AG04449 (cell line): ENCODE measurements at regions not wholly inside any gene's neighbourhood (a gene's known extent, or its start where the extent isn't known, plus 50 kb on each side); places are given as distances from the start of the nearest gene placed in this dataset.

Experiments used
- CTCF ChIA-PET: fragments of 350-600 bp; formaldehyde crosslinking; extraction: SDS; loops from one replicate; lab custom pipeline; 2021; ENCODE audit warnings: antibody characterized with exemption; lab: Yijun Ruan, JAX
- POLR2A ChIA-PET: fragments of 400-600, 350-600 bp; formaldehyde crosslinking; extraction: SDS; loops from one replicate; lab custom pipeline; 2020; ENCODE audit warnings: antibody characterized with exemption, inconsistent platforms; lab: Yijun Ruan, JAX
- DNase-seq: peaks from one replicate; pipeline ENCODE4 v3.0.0-alpha.2; 2010; ENCODE audit warnings: low read depth, low spot score
- H3K4me3 ChIP-seq: 2 replicates; pipeline ENCODE4 v1.5.1; 2011; ENCODE audit warnings: low read depth, mild to moderate bottlenecking, control low read depth, low read length
- TF ChIP-seq, protein P1 (sequence below): IDR thresholded peaks from one replicate; pipeline ENCODE4 v1.5.1; 2011; ENCODE audit warnings: mild to moderate bottlenecking, moderate library complexity, low read length, control low read depth, inconsistent platforms; ENCODE audit not compliant: insufficient read depth; ENCODE audit errors: missing control alignments

DNA sequence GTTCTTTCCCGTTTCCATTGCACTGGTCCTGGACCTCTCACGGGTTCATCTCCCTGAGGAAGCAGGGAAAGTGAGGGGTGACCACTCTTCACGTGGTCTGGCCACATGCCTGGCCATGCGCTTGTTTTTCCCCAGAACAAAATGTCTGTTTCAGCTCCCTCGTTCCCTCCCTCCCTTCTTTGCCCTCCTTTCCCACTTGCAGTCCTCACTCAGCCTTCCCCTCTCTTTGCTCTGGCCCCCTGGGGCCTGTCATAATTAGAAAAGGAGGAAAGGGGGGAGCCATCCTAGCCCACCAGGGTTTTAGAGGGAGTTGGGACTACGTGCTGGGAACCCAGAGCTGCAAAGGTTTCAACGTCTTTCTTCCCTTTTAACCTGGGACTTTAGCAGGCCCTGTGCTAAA is 52.8 kb upstream of the CADM1 start:
- no peak for DNase-seq
- TF ChIP-seq, protein P1, sequence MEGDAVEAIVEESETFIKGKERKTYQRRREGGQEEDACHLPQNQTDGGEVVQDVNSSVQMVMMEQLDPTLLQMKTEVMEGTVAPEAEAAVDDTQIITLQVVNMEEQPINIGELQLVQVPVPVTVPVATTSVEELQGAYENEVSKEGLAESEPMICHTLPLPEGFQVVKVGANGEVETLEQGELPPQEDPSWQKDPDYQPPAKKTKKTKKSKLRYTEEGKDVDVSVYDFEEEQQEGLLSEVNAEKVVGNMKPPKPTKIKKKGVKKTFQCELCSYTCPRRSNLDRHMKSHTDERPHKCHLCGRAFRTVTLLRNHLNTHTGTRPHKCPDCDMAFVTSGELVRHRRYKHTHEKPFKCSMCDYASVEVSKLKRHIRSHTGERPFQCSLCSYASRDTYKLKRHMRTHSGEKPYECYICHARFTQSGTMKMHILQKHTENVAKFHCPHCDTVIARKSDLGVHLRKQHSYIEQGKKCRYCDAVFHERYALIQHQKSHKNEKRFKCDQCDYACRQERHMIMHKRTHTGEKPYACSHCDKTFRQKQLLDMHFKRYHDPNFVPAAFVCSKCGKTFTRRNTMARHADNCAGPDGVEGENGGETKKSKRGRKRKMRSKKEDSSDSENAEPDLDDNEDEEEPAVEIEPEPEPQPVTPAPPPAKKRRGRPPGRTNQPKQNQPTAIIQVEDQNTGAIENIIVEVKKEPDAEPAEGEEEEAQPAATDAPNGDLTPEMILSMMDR = no peak
- H3K4me3 ChIP-seq = no peak overlapping the region
- ChIA-PET POLR2A (no interaction called here), CTCF (no interaction called here)

DNA sequence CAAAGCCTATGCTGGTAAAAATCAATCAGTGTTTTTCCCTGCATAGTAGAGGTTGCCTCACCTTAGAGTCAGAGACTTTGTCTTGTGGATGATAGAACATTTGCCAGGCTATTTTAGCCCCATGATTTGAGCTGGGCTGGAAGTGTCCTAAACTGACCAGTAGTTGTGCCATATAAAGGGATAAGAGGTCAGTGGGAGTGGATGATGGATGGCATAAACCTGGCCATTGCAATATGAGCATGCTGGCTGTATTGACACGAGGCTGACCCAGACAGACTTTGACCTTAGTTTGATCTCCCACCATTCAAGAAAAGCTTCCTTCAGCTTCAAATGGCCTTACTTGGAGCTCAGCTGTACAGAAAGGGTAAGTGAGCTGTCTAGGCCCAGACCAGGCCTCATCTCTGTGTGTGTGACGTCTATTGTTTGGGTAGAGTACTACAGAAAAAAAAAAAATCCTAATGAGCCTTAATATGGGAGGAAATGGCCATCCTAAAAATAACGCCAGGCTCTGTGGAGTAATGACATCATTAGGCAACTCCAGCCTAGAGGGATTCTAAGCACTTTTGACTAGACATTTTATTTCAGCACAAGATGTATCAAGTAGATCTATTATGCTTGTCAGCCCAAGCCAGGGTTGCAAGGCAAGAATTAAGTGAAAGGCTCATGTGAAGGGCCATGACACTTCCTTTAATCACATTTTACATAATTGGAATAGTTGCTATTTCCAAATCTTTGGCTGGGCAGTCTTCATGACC is 51.3 kb upstream of the CADM1 start:
- POLR2A ChIA-PET = no interaction called here
- DNase-seq = no peak
- CTCF ChIA-PET = no interaction called here
- TF ChIP-seq, protein P1 = no peak
- no peak overlapping the region for H3K4me3 ChIP-seq
